Endothelial cell of hepatic sinusoid (primary cell): ENCODE measurements at regions not wholly inside any gene's neighbourhood (a gene's known extent, or its start where the extent isn't known, plus 50 kb on each side); places are given as distances from the start of the nearest gene placed in this dataset.

Source experiments
- in situ Hi-C: cut with HindIII; loops from 2 replicates; pipeline ENCODE4 v1.10.0; 2017; ENCODE audit warnings: low sequenced_read_pairs

DNA sequence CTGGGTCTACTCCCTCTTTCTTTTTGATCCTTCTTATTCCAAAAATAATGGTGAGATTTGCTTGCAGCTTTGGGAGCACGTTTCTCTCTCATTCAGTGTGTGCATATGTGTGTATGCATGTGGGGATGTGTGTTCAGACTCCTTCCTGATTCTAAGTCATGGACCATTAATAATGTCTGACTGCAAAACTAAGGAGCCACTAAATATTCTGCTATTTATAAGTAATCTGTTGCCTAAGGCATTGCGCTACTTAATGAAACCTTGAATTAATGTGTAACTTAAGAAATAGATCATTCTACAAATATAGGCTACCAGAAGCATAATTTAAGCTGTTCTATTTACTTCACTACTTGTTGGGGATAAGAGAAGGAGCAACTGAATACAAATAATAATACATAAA, 182.1 kb downstream of the TFCP2L1 start:
- in situ Hi-C loops = no loop called here

DNA sequence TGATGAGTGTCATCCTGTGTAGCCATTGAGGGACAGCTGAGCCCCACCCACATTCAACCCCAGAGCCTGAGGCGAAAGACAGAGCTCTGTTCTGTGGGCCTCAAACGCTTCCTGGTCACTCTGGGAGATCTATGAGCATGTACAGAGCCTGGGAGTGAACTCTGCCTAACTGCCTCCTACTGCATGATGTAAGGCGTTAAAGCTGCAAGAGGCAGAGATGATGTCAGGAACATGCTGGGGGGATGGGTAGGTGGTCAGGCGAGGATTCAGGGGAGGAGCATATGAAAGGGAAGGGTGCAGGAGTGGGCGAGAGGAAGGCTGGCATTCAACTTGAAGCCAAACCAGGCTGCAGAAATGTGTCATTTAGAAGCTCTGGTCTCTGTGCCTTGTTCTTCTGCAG, 181.0 kb downstream of the TFCP2L1 start:
- in situ Hi-C loops = no loop called here

DNA sequence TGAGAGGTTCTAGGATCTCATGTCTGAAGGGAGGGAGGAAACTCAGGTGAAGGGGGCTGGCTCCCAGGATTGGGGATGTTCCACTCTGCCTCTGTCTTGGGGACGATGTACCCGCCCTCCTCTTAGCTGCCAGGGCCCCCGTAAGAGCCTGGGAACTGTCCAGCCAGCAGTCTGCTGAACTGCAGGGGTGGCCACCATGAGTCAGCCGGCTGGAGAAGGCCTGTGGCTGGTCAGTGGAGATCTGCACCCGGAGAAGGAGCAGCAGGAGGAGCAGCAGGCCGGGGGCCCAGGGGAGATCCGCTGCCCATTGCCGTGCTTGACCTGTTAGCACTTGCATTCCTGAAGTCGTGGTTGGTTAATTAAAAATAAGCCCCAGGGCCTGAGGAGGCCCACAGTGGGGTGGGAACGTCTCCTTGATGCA, 180.3 kb downstream of the TFCP2L1 start:
- in situ Hi-C loops = no loop called here

DNA sequence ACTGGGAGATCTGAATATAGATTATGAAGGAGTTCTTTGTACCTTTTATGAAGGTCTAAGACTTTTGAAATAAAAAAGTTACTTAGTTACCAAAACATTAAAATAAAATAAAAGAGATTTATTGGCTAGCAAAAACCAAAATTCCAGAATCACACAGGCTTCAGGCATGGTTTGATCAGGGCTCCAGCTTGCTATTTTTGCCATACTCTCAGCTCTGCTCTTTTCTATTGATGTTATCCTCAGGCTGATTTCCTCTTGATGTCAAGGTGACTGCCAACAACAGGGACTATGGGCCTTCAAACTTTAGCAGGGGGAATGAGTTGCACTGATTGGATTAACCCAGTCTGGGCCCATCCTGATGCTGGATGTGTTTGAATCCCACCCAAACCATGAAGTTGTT, 174.1 kb downstream of the TFCP2L1 start:
- in situ Hi-C loops = no loop called here

DNA sequence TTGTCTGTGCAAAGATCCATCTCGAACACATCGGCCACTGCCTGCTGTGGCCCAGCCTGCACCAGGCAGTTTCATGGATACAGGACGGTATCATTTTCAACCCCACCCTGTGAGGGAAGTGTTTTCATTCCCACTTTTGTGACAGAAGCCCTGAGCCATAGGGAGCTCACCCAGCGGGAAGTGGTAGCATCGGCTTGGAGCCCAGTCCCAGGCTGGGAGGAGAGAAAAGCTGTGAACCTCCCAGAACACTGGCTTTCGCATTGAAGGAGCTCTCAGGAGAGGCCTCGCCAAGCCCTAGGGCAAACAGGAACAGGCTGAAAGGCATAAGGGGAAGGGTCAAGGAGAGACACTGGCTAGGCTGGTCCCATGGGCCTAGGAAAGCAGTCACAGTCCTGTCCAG, 166.1 kb downstream of the TFCP2L1 start:
- in situ Hi-C loops = no loop called here

DNA sequence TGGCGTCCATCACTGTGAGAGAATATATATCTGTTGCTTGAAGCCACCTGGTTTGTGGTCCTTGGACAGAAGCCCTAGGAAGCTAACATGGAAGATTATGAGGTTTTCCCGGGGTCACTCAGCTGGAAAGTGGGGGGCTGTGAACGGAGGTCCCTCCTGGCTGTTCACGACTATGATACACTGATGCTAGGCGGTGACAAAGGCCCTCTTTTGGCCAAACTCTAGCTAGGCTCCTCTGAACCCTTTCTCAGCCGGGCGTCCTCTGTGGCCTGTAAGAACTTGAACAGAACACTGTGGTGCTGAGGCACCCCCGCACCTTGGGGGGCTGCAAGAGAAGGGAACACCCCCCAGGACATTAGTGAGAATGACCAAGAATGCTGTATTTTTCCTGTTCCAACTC, 164.6 kb downstream of the TFCP2L1 start:
- in situ Hi-C loops = no loop called here

DNA sequence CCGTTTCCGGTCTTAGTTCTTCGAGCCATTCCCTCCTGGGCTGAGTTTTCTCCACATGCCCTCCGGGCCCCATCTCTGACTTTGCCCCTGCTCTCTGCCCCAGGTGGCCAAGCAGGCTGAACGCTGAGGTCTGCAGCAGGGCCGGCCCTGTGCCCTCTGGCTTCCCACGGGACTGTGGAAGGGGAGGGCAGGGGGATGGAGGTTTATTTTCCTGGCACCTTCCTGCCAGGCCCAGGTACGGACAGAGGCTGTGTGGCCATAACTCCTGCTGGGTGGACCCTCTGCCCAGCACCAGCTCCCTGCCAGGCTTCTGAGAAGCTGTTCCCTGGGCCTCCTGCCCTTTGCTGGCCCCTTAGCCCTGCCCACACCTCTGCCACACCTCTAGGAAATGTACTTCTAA, 164.0 kb downstream of the TFCP2L1 start:
- in situ Hi-C loops = no loop called here

DNA sequence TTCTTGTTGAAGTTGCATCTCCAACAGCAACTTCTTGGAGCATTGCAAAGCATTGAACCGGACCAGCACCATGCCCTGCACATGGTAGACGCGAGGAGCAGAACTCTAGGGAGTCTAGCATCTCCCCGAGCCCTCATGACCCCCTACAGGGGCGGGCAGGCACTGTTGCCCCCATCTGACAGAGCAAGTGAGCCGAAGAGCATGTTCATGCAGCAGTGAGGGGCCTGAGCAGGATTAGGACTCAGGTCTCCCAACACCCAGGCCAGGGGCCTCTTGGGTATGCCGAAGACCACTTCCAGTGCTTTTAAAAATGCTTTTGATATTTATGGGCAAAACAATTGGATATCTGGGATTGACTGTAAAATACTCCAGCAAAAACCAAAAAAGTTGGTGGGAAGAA, 163.3 kb downstream of the TFCP2L1 start:
- in situ Hi-C loops = no loop called here

DNA sequence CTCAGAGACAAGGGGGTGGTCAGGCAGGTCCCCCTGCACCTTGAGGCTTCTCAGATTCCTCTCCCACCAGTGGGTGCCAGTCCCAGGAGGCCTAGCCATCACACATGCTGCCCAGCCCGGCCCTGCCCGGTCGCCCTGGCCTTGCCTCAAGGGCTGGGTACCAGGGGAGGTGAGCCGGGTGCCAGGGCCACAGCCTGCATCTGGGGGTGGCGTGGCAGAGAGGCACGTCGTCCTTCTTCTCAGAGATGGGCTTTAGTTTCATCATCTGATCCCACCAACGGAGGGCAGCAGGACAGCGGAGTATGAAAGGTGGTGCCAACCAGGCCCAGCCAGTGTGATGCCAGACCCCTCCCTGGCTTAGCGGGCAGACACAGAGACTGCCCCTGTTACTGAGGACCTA, 161.7 kb downstream of the TFCP2L1 start:
- in situ Hi-C loops = no loop called here

DNA sequence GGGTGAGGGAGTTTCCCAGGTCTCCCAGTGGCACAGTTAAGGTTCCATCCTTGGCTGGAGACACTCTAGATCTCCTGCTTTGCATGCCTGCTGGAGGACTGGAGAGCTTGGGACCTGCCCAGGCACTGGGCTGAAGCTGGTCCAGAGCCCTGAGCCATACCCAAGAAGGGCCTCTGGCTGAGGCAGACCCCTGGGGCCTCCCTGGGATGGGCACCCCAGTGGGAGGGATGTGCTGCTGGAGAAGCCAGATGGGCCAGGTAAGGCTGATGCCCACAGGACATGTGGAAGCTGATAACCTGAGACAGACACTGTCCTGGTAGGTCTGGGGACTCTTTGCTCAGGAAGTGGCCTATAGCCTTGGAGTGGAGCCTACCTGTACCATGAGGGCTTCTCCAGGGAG, 160.7 kb downstream of the TFCP2L1 start:
- in situ Hi-C loops = no loop called here

DNA sequence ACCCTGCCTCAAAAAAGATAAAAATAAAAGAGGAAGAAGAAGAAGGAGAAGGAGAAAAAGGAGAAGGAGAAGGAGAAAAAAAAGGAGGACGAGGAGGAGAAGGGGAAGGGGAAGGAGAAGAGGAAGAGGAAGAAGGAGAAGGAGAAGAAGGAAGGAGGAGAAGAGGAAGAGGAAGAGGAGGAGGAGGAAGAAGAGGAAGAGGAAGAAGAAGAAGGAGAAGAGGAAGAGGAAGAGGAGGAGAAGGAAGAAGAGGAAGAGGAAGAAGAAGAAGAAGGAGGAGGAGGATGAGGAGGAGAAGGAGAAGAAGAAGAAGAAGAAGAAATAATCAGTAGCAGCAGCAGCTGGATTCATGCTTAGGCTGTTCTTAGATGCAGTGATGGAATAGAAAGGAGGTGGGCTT, 159.7 kb downstream of the TFCP2L1 start:
- in situ Hi-C loops = no loop called here

DNA sequence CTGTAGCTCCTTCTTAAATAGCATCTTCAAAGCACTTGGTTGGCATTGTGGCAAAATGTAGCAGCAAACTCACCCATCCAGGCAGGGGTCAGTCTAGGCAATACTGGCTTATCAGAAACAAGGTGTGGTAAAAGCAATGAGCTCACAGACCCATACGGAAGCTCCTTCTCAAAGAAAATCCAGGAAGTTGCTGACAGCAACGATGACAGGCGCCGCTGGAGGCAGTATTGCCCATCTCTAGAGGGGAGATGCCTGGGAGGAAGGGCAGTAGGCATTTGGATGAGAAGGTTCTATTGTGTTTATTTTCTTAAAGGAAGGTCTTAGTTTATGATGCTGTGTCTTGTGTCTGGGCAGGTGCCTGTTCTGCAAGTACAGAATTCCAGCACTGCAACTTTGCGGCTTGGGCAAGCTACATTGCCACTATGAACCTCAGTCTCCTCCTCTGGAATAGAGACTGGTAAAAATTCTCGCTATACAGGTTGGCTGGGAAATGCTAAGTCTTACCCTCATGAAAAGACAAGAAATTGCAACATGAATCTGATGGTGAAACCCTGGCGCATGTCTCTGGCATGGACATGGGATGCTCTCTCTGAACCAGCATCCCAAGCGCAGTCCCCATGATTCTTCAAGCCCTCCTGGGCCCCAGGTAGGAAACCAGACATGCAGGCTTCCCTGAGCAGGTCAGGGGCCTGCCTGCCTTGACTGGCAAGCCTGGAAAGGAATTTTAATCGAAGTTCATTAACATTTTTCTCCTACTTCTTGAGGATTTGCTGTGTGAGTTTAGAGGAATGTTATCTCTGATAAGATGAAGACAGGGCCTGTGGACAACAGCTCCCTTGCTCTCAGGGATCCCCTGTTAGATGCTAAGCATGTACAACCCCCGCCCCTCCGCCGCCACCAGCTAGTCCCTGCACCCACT, 156.0 kb downstream of the TFCP2L1 start:
- in situ Hi-C loops = no loop called here

DNA sequence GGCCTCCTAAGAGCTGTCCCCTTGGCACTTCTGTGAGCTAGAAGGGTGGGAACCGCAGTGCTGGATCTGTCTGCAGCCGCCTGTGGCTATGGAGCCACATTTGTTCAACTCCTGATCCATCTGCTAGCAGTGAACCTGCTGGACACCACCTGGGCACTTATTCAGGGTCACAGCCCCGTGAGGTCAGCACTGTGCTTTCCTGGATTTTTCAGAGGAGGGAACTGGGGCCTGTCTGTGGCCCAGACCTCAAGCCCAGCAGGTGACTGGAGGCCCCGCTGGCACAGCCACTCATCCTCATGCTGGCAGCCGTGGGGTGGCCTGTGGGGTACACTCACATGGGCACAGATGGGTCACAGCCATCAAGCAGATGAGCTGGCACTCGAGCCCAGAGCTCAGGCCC, 155.3 kb downstream of the TFCP2L1 start:
- in situ Hi-C loops = no loop called here

DNA sequence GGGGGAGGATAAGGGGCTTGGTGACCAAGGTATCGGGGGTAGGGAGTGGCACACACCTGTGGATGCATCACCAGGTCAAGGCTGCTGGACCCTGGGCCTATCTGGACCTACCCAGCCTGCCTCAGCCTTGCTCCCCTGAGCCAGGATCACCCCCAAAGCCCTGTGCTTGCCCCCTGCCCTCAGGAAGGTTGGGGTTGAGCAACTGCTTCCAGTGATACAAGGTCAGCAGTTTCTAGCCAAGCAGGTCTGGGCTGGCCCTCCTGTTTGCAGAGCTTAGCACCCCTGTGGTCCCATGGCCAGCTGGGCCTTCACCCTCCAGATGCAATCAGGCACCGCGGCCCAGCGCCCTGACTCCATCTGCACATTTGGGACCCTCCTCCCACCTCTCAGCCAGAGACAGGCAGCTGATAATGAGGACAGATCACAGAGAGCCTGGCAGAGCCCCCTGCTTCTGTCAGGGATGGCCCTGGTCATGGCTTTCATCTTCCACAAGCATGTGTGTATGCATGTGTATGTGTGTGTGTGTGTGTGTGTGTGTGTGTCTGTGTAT, 154.6 kb downstream of the TFCP2L1 start:
- in situ Hi-C loops = no loop called here

DNA sequence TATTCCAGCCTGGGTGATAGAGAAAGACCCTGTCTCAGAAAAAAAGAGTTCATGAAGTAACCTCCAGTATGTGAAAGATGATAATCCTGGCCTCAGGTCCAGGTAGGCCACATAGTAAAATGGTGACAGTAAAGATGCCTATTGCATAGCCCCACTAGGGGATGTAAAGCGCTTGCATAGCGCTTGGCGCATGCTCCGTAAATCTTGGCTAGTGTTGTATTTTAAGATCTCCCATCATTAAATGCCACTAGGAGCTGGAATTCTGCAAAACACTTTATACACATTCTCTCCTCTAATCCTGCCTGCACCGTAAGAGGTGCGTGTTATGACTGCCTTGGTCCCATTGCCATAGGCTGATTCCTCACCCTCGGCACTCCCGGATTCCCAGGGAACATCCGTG, 153.6 kb downstream of the TFCP2L1 start:
- in situ Hi-C loops = no loop called here

DNA sequence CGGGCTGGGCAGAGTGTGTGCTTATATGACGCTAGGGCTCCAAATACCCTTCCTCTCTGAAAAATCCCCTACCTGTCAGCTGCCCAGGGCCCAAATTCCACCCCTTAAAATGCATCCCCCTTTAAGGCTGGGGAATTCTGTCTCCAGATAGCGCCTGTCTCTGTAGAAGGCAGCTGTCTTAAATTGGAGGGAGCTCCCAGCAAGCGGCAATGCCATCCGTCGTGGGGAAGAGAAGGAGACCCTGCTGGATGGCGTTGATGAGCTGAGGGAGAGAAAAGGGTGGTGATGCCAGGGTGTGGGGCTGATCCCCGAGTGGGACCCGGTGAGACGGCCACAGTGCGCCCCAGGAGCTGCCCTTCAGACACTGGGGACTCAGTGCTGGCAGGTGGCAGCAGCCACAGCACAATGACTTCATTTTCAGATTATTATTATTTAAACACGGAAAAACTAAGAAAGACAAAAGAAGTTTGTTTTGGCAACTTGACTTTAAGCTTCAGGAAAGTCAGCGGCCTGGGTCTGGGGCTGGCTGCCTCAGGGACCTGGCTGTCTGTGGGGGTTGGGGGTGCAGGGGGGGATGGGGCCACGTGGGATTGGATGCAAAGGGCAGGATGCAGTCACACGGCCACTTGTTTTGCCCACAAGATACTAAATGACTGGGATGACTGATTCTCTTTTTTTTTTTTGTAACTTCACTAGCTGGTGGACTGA, 152.8 kb downstream of the TFCP2L1 start:
- in situ Hi-C loops = no loop called here

DNA sequence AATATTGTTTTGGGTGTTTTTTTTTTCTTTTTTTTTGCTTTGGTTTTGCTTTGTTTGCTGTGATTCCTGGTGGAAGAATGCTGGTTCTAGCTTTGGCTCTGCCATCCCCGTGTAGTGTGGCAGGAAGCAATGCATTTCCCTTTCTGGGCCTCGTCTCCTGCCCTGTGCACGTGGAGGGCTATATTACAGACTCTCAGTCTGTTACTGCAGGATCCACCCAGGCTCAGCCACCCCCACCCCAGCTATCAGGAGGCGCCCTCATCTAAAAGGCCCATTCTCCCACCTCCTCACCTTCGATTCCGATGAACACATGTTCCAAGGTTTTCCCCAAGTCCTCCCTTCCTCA, 152.3 kb downstream of the TFCP2L1 start:
- in situ Hi-C loops = no loop called here

DNA sequence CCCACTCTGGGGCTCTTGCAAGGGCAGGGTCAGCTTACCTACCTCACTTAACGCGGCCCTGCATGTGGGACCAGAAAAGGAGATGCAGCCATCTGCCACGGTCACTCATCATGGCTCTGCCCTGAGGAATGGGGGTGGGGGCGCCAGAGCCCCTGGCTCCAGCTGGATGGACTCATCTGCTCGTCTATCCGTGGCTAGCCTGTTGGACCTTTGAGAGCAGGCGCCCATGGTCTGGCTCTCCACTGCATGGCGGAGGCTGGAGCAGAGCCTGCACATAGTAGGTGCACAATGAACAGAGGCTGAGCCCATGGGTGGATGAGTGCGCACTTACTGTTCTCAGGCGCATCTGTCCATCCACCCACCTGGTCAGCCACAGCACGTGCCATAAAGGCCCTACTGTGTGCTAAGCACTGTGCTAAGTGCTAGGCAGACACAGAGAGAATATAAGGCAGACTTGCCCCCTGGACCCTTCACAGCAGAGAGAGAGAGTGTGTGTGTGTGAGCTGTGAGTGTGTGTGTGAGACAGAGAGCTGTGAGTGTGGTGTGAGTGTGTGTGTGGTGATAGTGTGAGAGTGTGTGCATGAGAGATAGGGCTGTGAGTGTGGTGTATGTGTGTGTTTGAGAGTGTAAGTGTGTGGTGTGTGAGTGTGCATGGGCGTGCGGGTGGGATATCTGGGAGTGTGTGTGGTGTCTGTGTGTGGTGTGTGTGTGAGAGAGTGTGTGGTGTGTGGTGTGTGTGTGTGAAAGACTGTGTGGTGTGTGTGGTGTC, 151.3 kb downstream of the TFCP2L1 start:
- in situ Hi-C loops = no loop called here

DNA sequence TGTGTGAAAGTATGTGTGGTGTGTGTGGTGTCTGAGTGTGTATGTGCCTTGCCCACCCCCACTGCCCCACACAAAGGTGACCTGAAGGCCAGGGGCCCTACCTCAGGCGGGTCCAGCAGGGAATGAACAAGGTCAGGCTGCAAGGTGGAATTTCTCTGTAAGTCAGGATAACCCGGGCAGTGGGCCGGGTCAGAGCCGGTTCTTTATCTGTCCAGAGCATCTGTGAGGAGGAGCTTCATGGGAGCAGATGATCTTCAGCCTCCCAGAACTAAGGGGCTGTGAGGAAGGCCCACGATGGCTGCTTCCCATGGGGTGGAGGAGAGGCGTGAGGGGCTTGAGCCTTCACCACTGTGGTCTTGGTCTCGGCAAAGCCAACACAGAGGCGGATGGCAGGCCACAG, 150.3 kb downstream of the TFCP2L1 start:
- in situ Hi-C loops = no loop called here

DNA sequence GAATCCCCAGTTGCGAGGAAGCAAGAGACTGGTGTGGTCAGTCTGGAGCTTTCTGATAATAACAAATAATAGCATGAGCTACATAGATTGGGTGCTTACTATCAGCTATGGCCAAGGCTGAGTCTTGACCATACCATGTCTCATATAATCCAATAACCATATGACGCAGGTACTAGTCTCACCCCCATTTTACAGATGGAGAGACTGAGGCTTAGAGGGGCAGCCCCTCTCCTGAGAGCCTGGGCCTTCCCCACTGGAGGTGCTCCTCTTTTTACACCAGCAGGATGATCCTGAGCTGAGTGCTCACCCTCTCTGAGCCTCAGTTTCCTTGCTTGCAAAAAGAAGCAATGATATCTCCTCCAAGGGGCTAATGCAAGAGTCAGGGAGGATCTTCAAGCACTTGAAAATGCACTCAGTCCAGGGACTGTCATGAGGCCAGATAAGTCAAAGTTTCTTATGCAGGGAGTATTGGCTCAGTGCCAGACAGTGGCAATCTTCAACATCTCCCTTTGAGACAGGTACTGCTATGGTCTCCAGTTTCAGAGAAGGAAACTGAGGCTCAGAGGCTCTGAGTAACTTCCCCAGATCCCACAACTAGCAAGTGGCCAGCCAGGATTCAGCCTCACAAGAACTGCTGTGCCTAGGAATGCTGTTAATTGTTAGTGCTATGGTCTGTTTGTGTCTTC, 149.7 kb downstream of the TFCP2L1 start:
- in situ Hi-C loops = no loop called here

DNA sequence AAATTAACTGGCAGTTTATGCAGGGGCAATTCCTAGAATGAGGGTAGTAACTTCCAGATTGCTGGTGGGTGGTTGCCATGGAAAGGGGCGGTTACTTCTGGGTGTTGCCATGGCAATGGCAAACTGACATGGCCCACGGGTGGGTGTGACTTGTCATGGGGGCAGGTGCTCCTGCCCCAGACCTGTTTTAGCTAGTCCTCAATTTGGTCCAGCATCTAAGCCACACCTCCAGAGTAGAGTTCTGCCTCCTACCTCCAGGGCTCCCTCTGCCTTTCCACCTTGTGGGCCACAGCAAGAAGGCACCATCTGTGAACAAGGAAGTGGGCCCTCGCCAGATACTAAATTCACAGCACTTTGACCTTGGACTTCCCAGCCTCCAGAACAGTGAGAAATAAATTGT, 148.7 kb downstream of the TFCP2L1 start:
- in situ Hi-C loops = no loop called here
